Right atrium auricular region (tissue), 2 donors: ENCODE measurements at regions not wholly inside any gene's neighbourhood (a gene's known extent, or its start where the extent isn't known, plus 50 kb on each side); places are given as distances from the start of the nearest gene placed in this dataset.
"Not testable (repeated sequence)": the region's sequence is repeated elsewhere in the genome, so short reads cannot be mapped to it uniquely, and the experiment has no call there.

Source experiments
- DNase-seq: peaks from one replicate; pipeline ENCODE4 v3.0.0-alpha.2; 2019; ENCODE audit warnings: low spot score
- H3K27ac ChIP-seq, 2 donors: fragments of 200-600 bp; sonication (generic); 1 replicate in 1 of 2; 2 replicates in 1 of 2; pipeline ENCODE4 v1.5.1; 2016 to 2019
- H3K27me3 ChIP-seq, 2 donors: fragments of 200-600 bp; sonication (generic); one replicate each; pipeline versions ENCODE4 v1.5.1 to v1.6.0; 2017 to 2019
- H3K36me3 ChIP-seq: fragments of 200-600 bp; sonication (generic); one replicate; pipeline ENCODE4 v1.5.1; 2016
- H3K4me1 ChIP-seq, 2 donors: fragments of 200-600 bp; sonication (generic); one replicate each; pipeline versions ENCODE4 v1.5.1 to v1.6.0; 2017 to 2019
- H3K4me3 ChIP-seq, 2 donors: fragments of 200-600 bp; sonication (generic); 1 replicate in 1 of 2; 2 replicates in 1 of 2; pipeline ENCODE4 v1.5.1; 2017 to 2019; ENCODE audit warnings: mild to moderate bottlenecking in 1 of 2, moderate library complexity in 1 of 2
- H3K9me3 ChIP-seq, 2 donors: fragments of 200-600 bp; sonication (generic); one replicate each; pipeline ENCODE4 v1.5.1; 2019
- TF ChIP-seq, protein P1 (sequence below), 2 donors: fragments of 200-600 bp; sonication (generic); IDR thresholded peaks; one replicate each; pipeline ENCODE4 v1.5.1; 2019; ENCODE audit warnings: antibody characterized with exemption in 2 of 2

DNA sequence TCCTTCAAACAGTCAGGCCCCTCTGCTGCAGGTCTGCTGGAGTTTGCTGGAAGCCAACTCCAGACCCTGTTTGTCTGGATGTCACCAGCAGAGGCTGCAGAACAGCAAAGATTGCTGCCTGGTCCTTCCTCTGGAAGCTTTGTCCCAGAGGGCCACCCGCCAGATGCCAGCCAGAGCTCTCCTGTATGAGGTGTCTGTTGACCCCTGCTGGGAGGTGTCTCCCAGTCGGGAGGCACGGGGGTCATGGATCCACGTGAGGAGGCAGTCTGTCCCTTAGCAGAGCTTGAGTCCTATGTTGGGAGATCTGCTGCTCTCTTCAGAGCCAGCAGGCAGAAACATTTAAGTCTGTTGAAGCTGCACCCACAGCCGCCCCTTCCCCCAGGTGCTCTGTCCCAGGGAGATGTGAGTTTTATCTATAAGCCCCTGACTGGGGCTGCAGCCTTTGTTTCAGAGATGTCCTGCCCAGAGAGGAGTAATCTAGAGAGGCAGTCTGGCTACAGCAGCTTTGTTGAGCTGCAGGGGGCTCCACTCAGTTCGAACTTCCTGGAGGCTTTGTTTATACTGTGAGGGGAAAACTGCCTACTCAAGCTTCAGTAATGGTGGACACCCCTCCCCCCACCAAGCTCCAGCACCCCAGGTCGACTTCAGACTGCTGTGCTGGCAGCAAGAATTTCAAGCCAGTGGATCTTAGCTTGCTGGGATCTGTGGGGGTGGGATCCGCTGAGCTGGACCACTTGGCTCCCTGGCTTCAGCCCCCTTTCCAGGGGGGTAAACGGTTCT lies 72.1 kb downstream of the OGFRL1 start:
- not testable (repeated sequence) for H3K27me3 ChIP-seq, H3K4me1 ChIP-seq, H3K4me3 ChIP-seq, H3K36me3 ChIP-seq, DNase-seq, H3K9me3 ChIP-seq, H3K27ac ChIP-seq

DNA sequence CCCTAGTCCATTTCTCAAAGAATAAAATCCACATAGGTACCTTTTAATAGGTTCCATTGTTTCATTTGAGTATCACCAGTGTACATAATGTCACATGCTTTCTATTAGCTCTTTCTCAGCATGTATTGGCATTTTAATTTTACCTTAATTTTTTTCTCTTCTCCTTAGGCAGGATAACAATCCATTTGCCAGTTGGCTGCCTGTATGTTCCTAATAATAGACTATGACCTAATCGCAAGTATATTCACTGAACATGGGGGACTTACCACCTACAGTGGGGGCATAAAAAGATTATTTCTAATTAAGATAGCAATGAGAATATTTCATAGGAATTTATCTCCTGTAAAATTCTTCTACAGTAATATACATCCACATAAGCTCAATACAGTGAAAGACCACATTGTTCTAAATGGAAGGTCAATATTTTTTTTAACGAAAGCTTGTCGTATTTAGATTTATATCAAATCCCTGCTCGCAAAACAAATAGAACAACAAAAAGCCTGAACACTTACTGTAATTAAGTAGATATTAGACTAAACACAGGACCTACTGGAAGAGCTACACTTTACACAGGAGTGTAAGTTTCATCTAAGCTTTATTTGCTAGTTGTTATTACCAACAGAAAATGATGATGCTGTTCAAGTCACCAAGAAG lies 76.4 kb downstream of the OGFRL1 start:
- Histone ChIP-seq H3K27ac (no peak overlapping the region), H3K36me3 (no peaks in the 10 kb centered on the region), H3K9me3 (no peaks in the 10 kb centered on the region), H3K4me3 (no peak overlapping the region), H3K4me1 (peaks cover 0 to 13% of the 10 kb centered on the region in 2 donors), H3K27me3 (no peaks in the 10 kb centered on the region)
- no peak for DNase-seq
- TF ChIP-seq, protein P1, sequence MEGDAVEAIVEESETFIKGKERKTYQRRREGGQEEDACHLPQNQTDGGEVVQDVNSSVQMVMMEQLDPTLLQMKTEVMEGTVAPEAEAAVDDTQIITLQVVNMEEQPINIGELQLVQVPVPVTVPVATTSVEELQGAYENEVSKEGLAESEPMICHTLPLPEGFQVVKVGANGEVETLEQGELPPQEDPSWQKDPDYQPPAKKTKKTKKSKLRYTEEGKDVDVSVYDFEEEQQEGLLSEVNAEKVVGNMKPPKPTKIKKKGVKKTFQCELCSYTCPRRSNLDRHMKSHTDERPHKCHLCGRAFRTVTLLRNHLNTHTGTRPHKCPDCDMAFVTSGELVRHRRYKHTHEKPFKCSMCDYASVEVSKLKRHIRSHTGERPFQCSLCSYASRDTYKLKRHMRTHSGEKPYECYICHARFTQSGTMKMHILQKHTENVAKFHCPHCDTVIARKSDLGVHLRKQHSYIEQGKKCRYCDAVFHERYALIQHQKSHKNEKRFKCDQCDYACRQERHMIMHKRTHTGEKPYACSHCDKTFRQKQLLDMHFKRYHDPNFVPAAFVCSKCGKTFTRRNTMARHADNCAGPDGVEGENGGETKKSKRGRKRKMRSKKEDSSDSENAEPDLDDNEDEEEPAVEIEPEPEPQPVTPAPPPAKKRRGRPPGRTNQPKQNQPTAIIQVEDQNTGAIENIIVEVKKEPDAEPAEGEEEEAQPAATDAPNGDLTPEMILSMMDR (IDR thresholded peaks at IDR 0.05) = no peak

DNA sequence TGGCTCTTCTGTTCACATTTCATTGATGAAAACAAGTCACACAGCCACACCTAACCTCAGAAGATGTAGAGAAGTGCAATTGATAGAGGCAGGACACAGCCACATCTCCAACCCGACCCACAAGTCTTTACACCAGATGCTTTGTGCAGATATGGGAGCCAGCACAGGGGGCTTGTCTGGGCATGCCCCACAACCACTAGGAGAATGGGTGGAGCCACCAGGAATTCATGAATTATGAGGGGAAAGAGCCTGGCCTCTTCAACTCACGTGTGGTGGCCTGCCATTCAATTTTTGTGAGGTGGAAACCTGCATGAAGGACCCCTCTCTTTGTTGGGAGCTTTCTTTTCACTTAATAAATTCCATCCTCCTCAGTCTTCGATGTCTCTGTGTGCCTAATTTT lies 79.1 kb downstream of the OGFRL1 start:
- Histone ChIP-seq H3K27ac (no peak overlapping the region), H3K4me3 (no peak overlapping the region), H3K36me3 (peaks cover 8% of the 10 kb centered on the region), H3K9me3 (no peaks in the 10 kb centered on the region), H3K27me3 (no peaks in the 10 kb centered on the region), H3K4me1 (peaks cover 0 to 13% of the 10 kb centered on the region in 2 donors)
- TF ChIP-seq, protein P1 (IDR thresholded peaks at IDR 0.05) = no peak
- DNase-seq = no peak

DNA sequence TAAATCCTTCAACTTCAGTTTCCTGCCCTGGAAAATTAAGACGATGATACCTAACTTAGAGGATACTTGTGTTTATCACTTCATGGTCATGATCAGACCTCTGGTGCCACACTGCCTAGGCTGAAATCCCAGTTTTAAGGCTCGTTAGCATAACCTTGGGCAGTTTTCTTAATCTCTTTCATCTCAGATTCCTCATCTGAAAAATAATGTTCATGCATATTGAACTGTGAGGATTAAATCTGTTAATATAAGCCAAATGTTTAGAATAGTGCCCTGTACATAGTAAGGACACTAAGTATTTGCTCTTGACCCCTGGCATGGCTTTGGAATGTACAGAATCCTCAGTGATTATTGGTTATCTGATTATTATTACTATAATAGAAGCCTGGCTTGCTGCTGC lies 79.7 kb downstream of the OGFRL1 start:
- Histone ChIP-seq H3K27ac (no peak overlapping the region), H3K36me3 (peaks cover 9% of the 10 kb centered on the region), H3K27me3 (no peaks in the 10 kb centered on the region), H3K9me3 (no peaks in the 10 kb centered on the region), H3K4me1 (peaks cover 0 to 13% of the 10 kb centered on the region in 2 donors), H3K4me3 (no peak overlapping the region)
- no peak for DNase-seq
- TF ChIP-seq, protein P1 (IDR thresholded peaks at IDR 0.05) = no peak

DNA sequence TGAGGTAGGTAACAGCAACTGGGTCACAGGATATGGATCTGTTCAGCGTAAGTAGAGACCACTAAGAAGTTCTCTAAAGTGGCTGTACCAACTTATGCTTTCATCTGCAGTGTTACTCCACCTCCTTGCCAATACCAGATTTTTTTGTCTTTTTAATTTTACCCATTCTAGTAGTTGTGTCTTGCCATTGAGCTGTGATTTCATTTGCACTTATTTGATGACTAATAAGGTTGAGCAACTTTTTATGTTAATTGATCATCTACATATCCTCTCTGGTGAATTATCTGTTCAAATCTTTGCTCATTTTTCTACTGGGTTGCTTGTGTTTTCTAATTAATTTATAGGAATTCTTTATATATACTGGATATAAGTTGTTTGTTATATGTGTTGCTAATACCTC lies 82.9 kb downstream of the OGFRL1 start:
- TF ChIP-seq, protein P1 (IDR thresholded peaks at IDR 0.05) = no peak
- peaks cover 15% of the 10 kb centered on the region for H3K36me3 ChIP-seq

GRCh38 chr6:71373943-71374342 lies 85.3 kb downstream of the OGFRL1 start:
- DNase-seq = no peak
- no peaks in the 10 kb centered on the region for H3K4me1 ChIP-seq
- TF ChIP-seq, protein P1 (IDR thresholded peaks at IDR 0.05) = no peak
- peaks cover 19% of the 10 kb centered on the region for H3K36me3 ChIP-seq
- H3K27me3 ChIP-seq = no peaks in the 10 kb centered on the region
- no peaks in the 10 kb centered on the region for H3K9me3 ChIP-seq
- no peak overlapping the region for H3K4me3 ChIP-seq
- H3K27ac ChIP-seq = no peak overlapping the region

More for the DNA sequence above, 82.9 kb downstream of the OGFRL1 start:
- no peaks in the 10 kb centered on the region for H3K27me3 ChIP-seq
- DNase-seq = no peak
- no peak overlapping the region for H3K27ac ChIP-seq
- peaks cover 0 to 2% of the 10 kb centered on the region in 2 donors for H3K4me1 ChIP-seq
- H3K9me3 ChIP-seq = no peaks in the 10 kb centered on the region
- H3K4me3 ChIP-seq = no peak overlapping the region
